OCI-LY3 (cell line): ENCODE measurements at regions not wholly inside any gene's neighbourhood (a gene's known extent, or its start where the extent isn't known, plus 50 kb on each side); places are given as distances from the start of the nearest gene placed in this dataset.

ENCODE experiments used
- H2AFZ ChIP-seq: fragments of 200-600, 300-600 bp; shearing (Covaris generic); 2 replicates; pipeline ENCODE4 v1.6.0; 2014; ENCODE audit warnings: antibody characterized with exemption, low read depth, low read length
- H3K27ac ChIP-seq: fragments of 200-600, 300-600 bp; sonication (generic); 2 replicates; pipeline ENCODE4 v1.5.1; 2014; ENCODE audit warnings: mild to moderate bottlenecking, low read length, moderate library complexity, mixed read lengths
- H3K27me3 ChIP-seq: fragments of 200-600, 300-600 bp; sonication (generic); 2 replicates; pipeline ENCODE4 v1.6.1; 2014; ENCODE audit warnings: low read depth, low read length, mixed read lengths
- H3K36me3 ChIP-seq: fragments of 200-600, 300-600 bp; sonication (generic); replicated peaks from 2 replicates; pipeline ENCODE3; 2014; ENCODE audit warnings: low read depth, low read length, mixed read lengths
- H3K4me1 ChIP-seq: fragments of 300-600, 200-600 bp; sonication (generic); 2 replicates; pipeline ENCODE4 v1.6.1; 2014; ENCODE audit warnings: low read length, mixed read lengths
- H3K4me2 ChIP-seq: fragments of 200-600, 300-600 bp; sonication (generic); 2 replicates; pipeline ENCODE4 v1.6.1; 2014; ENCODE audit warnings: low read length, mixed read lengths
- H3K4me3 ChIP-seq: fragments of 300-600, 200-600 bp; sonication (generic); 2 replicates; pipeline ENCODE4 v1.5.1; 2014; ENCODE audit warnings: antibody characterized with exemption, mild to moderate bottlenecking, low read length, moderate library complexity
- H3K79me2 ChIP-seq: fragments of 300-600, 200-600 bp; shearing (Covaris generic); 2 replicates; pipeline ENCODE4 v1.6.1; 2014; ENCODE audit warnings: mild to moderate bottlenecking, low read length, mixed read lengths
- H3K9ac ChIP-seq: fragments of 300-600, 200-600 bp; shearing (Covaris generic); 2 replicates; pipeline ENCODE4 v1.6.0; 2014; ENCODE audit warnings: mild to moderate bottlenecking, low read length, moderate library complexity
- H3K9me3 ChIP-seq: fragments of 200-600, 300-600 bp; shearing (Covaris generic); 2 replicates; pipeline ENCODE4 v1.6.1; 2014; ENCODE audit warnings: low read length, mixed read lengths; ENCODE audit not compliant: insufficient read depth
- H4K20me1 ChIP-seq: fragments of 200-600, 300-600 bp; sonication (generic); 2 replicates; pipeline ENCODE4 v1.6.1; 2016; ENCODE audit warnings: low read length, mixed read lengths; ENCODE audit not compliant: insufficient read depth
- CTCF ChIP-seq: fragments of 200-600, 300-600 bp; sonication (generic); IDR thresholded peaks from 2 replicates; pipeline ENCODE4 v1.5.1; 2014; ENCODE audit warnings: antibody characterized with exemption, low read length, low read depth
- EZH2phosphoT487 ChIP-seq: fragments of 200-600 bp; shearing (Covaris generic); IDR thresholded peaks from 2 replicates; pipeline ENCODE4 v1.6.1; 2018; ENCODE audit warnings: antibody characterized with exemption, mixed run types, low read depth

GRCh38 chr1:72869441-72869840, 587.1 kb upstream of the NEGR1 start:
- Histone ChIP-seq H2AFZ (no peak overlapping the region), H3K4me3 (no peak overlapping the region), H3K9ac (no peak overlapping the region), H4K20me1 (no peaks in the 10 kb centered on the region), H3K27ac (no peak overlapping the region), H3K4me1 (no peaks in the 10 kb centered on the region), H3K4me2 (no peak overlapping the region), H3K36me3 (no peaks in the 10 kb centered on the region), H3K79me2 (no peaks in the 10 kb centered on the region), H3K9me3 (no peaks in the 10 kb centered on the region), H3K27me3 (no peaks in the 10 kb centered on the region)
- TF ChIP-seq CTCF (no peak), EZH2phosphoT487 (no peak)

GRCh38 chr1:72851597-72851996, 569.3 kb upstream of the NEGR1 start:
- Histone ChIP-seq H3K36me3 (no peaks in the 10 kb centered on the region), H3K27me3 (no peaks in the 10 kb centered on the region), H3K4me1 (no peaks in the 10 kb centered on the region), H3K4me3 (no peak overlapping the region), H3K9me3 (no peaks in the 10 kb centered on the region), H2AFZ (no peak overlapping the region), H3K27ac (no peak overlapping the region), H3K4me2 (no peak overlapping the region), H4K20me1 (no peaks in the 10 kb centered on the region), H3K79me2 (no peaks in the 10 kb centered on the region), H3K9ac (no peak overlapping the region)
- no peak for TF ChIP-seq EZH2phosphoT487
- no peak for TF ChIP-seq CTCF

GRCh38 chr1:72848997-72849396, 566.7 kb upstream of the NEGR1 start:
- H3K36me3 ChIP-seq = no peaks in the 10 kb centered on the region
- no peaks in the 10 kb centered on the region for H3K4me1 ChIP-seq
- no peak overlapping the region for H3K9ac ChIP-seq
- H3K79me2 ChIP-seq = no peaks in the 10 kb centered on the region
- H3K9me3 ChIP-seq = no peaks in the 10 kb centered on the region
- H4K20me1 ChIP-seq = no peaks in the 10 kb centered on the region
- H3K4me3 ChIP-seq = no peak overlapping the region
- TF ChIP-seq CTCF = no peak
- H3K4me2 ChIP-seq = no peak overlapping the region
- no peaks in the 10 kb centered on the region for H3K27me3 ChIP-seq
- H3K27ac ChIP-seq = no peak overlapping the region
- H2AFZ ChIP-seq = no peak overlapping the region

- H3K27me3 ChIP-seq = no peaks in the 10 kb centered on the region
- no peak overlapping the region for H3K4me3 ChIP-seq
- no peaks in the 10 kb centered on the region for H3K4me1 ChIP-seq
- no peak overlapping the region for H3K27ac ChIP-seq
- H3K9ac ChIP-seq = no peak overlapping the region
- no peaks in the 10 kb centered on the region for H3K9me3 ChIP-seq
- no peak overlapping the region for H3K4me2 ChIP-seq
- H3K36me3 ChIP-seq = no peaks in the 10 kb centered on the region
- H2AFZ ChIP-seq = no peak overlapping the region
- no peaks in the 10 kb centered on the region for H4K20me1 ChIP-seq
- no peaks in the 10 kb centered on the region for H3K79me2 ChIP-seq
- TF ChIP-seq EZH2phosphoT487 (no peak), CTCF (no peak)
Measured at GRCh38 chr1:72847651-72848050, 565.3 kb upstream of the NEGR1 start.
